HEK293T (cell line): ENCODE measurements at regions not wholly inside any gene's neighbourhood (a gene's known extent, or its start where the extent isn't known, plus 50 kb on each side); places are given as distances from the start of the nearest gene placed in this dataset.

ENCODE experiments used
- ARNT ChIP-seq: fragments of 450-650 bp; IDR thresholded peaks from 2 replicates; pipeline ENCODE4 v1.6.1; 2017; ENCODE audit warnings: mild to moderate bottlenecking
- BHLHE40 ChIP-seq: fragments of 450-650 bp; IDR thresholded peaks from 2 replicates; pipeline ENCODE4 v1.6.1; 2016; ENCODE audit warnings: mild to moderate bottlenecking, moderate library complexity, borderline replicate concordance
- ELF4 ChIP-seq: fragments of 450-650 bp; IDR thresholded peaks from 2 replicates; pipeline ENCODE4 v1.6.1; 2017; ENCODE audit warnings: antibody characterized with exemption
- FOXA1 ChIP-seq: fragments of 450-650 bp; IDR thresholded peaks from 2 replicates; pipeline ENCODE4 v1.6.1; 2016; ENCODE audit warnings: mild to moderate bottlenecking
- FOXM1 ChIP-seq: fragments of 450-650 bp; IDR thresholded peaks from 2 replicates; pipeline ENCODE4 v1.6.1; 2017; ENCODE audit warnings: mild to moderate bottlenecking, borderline replicate concordance
- NFRKB ChIP-seq: fragments of 450-650 bp; IDR thresholded peaks from 2 replicates; pipeline ENCODE4 v1.6.1; 2016; ENCODE audit warnings: mild to moderate bottlenecking, moderate library complexity
- SP1 ChIP-seq: fragments of 450-650 bp; IDR thresholded peaks from 2 replicates; pipeline ENCODE4 v1.6.1; 2017
- SUZ12 ChIP-seq: fragments of 450-650 bp; IDR thresholded peaks from 2 replicates; pipeline ENCODE4 v1.6.1; 2016; ENCODE audit warnings: mild to moderate bottlenecking

GRCh38 chr4:14217401-14217800 lies 589.9 kb upstream of the BOD1L1 start:
- TF ChIP-seq SUZ12, result no peak
- TF ChIP-seq BHLHE40, result no peak
- TF ChIP-seq ARNT, result no peak
- no peak for TF ChIP-seq FOXA1
- TF ChIP-seq ELF4, result no peak
- TF ChIP-seq SP1, result no peak
- TF ChIP-seq FOXM1, result no peak
- no peak for TF ChIP-seq NFRKB
